GM23248 (cell line): ENCODE measurements at regions not wholly inside any gene's neighbourhood (a gene's known extent, or its start where the extent isn't known, plus 50 kb on each side); places are given as distances from the start of the nearest gene placed in this dataset.

Source experiments
- EZH2 ChIP-seq: fragments of 200-600 bp; sonication (generic); IDR thresholded peaks from 2 replicates; pipeline ENCODE4 v1.6.1; 2018; ENCODE audit warnings: antibody characterized with exemption, mild to moderate bottlenecking; ENCODE audit not compliant: insufficient read depth, poor library complexity, severe bottlenecking
- EZH2phosphoT487 ChIP-seq: fragments of 200-600 bp; sonication (generic); IDR thresholded peaks from 2 replicates; pipeline ENCODE4 v1.6.1; 2018; ENCODE audit warnings: antibody characterized with exemption, moderate library complexity, mild to moderate bottlenecking, low read depth; ENCODE audit not compliant: insufficient read depth

DNA sequence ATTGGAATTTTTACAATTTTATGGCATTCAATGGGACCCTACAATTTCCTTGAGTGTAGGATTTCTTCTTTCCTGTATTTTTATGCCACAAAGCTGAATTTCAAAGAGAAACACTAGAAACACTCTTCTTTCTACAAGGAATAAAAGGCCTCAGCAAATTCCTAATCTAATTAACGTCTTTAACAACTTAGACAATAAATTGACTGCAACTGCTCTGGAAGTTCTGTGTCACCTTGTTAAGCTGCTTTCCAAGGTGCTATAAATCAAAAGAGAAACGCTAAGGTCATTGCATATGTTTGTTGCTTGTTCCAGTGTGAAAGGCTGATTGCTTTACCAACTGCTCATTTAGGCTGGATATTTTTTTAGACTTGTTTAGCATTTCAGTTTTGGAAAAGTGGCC lies 182.2 kb downstream of the POLR1F start:
- no peak for TF ChIP-seq EZH2phosphoT487
- no peak for TF ChIP-seq EZH2
